SU-DHL-6 (cell line): ENCODE measurements at regions not wholly inside any gene's neighbourhood (a gene's known extent, or its start where the extent isn't known, plus 50 kb on each side); places are given as distances from the start of the nearest gene placed in this dataset.

ENCODE experiments used
- H2AFZ ChIP-seq: fragments of 200-600 bp; sonication (generic); 2 replicates; pipeline ENCODE4 v1.6.1; 2014; ENCODE audit warnings: low read depth, mild to moderate bottlenecking, moderate library complexity, mixed read lengths, antibody characterized with exemption, low read length; ENCODE audit not compliant: severe bottlenecking
- H3F3A ChIP-seq: fragments of 200-600 bp; shearing (Covaris generic); 2 replicates; pipeline ENCODE4 v1.6.0; 2016; ENCODE audit warnings: antibody characterized with exemption, mild to moderate bottlenecking; ENCODE audit not compliant: insufficient read depth
- H3K27ac ChIP-seq: fragments of 200-600 bp; sonication (generic); 2 replicates; pipeline ENCODE4 v1.5.1; 2016; ENCODE audit warnings: low read depth, mild to moderate bottlenecking, low read length, moderate library complexity, mixed read lengths
- H3K27me3 ChIP-seq: fragments of 200-600 bp; sonication (generic), shearing (Covaris generic); 2 replicates; pipeline ENCODE4 v1.6.0; 2014; ENCODE audit warnings: mild to moderate bottlenecking, low read length
- H3K36me3 ChIP-seq: fragments of 200-600 bp; sonication (generic); 2 replicates; pipeline ENCODE4 v1.6.1; 2014; ENCODE audit warnings: mild to moderate bottlenecking, low read length, mixed read lengths
- H3K4me2 ChIP-seq: fragments of 300-600, 200-600 bp; shearing (Covaris generic), sonication (generic); 2 replicates; pipeline ENCODE4 v1.6.0; 2014; ENCODE audit warnings: low read length, low read depth, mild to moderate bottlenecking; ENCODE audit not compliant: poor library complexity, severe bottlenecking
- H3K4me3 ChIP-seq: fragments of 200-600 bp; sonication (generic); 2 replicates; pipeline ENCODE4 v1.5.1; 2014; ENCODE audit warnings: antibody characterized with exemption, low read length, mild to moderate bottlenecking, mixed read lengths; ENCODE audit not compliant: insufficient read depth, poor library complexity, severe bottlenecking
- H3K79me2 ChIP-seq: fragments of 200-600 bp; sonication (generic); 2 replicates; pipeline ENCODE4 v1.6.1; 2014; ENCODE audit warnings: mild to moderate bottlenecking, low read length, moderate library complexity; ENCODE audit not compliant: insufficient read depth
- H3K9ac ChIP-seq: fragments of 200-600 bp; sonication (generic); 2 replicates; pipeline ENCODE4 v1.7.0; 2014; ENCODE audit warnings: mild to moderate bottlenecking, low read length
- H3K9me2 ChIP-seq: fragments of 200-600 bp; sonication (generic); replicated peaks from 2 replicates; pipeline ENCODE4 v1.6.1; 2014; ENCODE audit warnings: low read length; ENCODE audit not compliant: insufficient read depth
- H3K9me3 ChIP-seq: fragments of 200-600 bp; sonication (generic); 2 replicates; pipeline ENCODE4 v1.6.1; 2014; ENCODE audit warnings: low read length, mixed read lengths; ENCODE audit not compliant: insufficient read depth
- H4K20me1 ChIP-seq: fragments of 200-600 bp; sonication (generic); 2 replicates; pipeline ENCODE4 v1.6.1; 2014; ENCODE audit warnings: low read depth, mild to moderate bottlenecking, antibody characterized with exemption, low read length, moderate library complexity, mixed read lengths
- CTCF ChIP-seq: fragments of 200-600 bp; sonication (generic); IDR thresholded peaks from one replicate; pipeline ENCODE4 v1.5.1; 2017; ENCODE audit warnings: antibody characterized with exemption, mild to moderate bottlenecking, low read length, moderate library complexity; ENCODE audit not compliant: insufficient read depth, poor library complexity, severe bottlenecking
- EZH2phosphoT487 ChIP-seq: fragments of 200-600 bp; sonication (generic), shearing (Covaris generic); conservative IDR thresholded peaks from 2 replicates; pipeline ENCODE4 v1.6.1; 2018; ENCODE audit warnings: mild to moderate bottlenecking, antibody characterized with exemption, low read length, moderate library complexity, mixed read lengths

GRCh38 chr11:79963856-79964645, 523.2 kb upstream of the TENM4 start:
- H3K4me2 ChIP-seq = no peak overlapping the region
- H3K27ac ChIP-seq = no peak overlapping the region
- no peaks in the 10 kb centered on the region for H3K9me2 ChIP-seq
- no peak overlapping the region for H3K9ac ChIP-seq
- H3K9me3 ChIP-seq = no peaks in the 10 kb centered on the region
- H3K27me3 ChIP-seq = no peaks in the 10 kb centered on the region
- no peaks in the 10 kb centered on the region for H3K36me3 ChIP-seq
- no peak for TF ChIP-seq CTCF
- no peak for TF ChIP-seq EZH2phosphoT487
- no peak overlapping the region for H3K4me3 ChIP-seq
- H4K20me1 ChIP-seq = no peaks in the 10 kb centered on the region
- H3K79me2 ChIP-seq = no peaks in the 10 kb centered on the region
- no peak overlapping the region for H2AFZ ChIP-seq
- H3F3A ChIP-seq = no peaks in the 10 kb centered on the region

- Histone ChIP-seq H3K27ac (no peak overlapping the region), H3K79me2 (no peaks in the 10 kb centered on the region), H4K20me1 (no peaks in the 10 kb centered on the region), H3K27me3 (no peaks in the 10 kb centered on the region), H3K9me2 (no peaks in the 10 kb centered on the region), H3K9ac (no peak overlapping the region), H3K4me3 (no peak overlapping the region), H3F3A (no peaks in the 10 kb centered on the region), H3K9me3 (no peaks in the 10 kb centered on the region), H3K36me3 (no peaks in the 10 kb centered on the region), H3K4me2 (no peak overlapping the region), H2AFZ (no peak overlapping the region)
- no peak for TF ChIP-seq EZH2phosphoT487
- TF ChIP-seq CTCF = no peak
These were observed 519.6 kb upstream of the TENM4 start for GRCh38 chr11:79960461-79960860.

DNA sequence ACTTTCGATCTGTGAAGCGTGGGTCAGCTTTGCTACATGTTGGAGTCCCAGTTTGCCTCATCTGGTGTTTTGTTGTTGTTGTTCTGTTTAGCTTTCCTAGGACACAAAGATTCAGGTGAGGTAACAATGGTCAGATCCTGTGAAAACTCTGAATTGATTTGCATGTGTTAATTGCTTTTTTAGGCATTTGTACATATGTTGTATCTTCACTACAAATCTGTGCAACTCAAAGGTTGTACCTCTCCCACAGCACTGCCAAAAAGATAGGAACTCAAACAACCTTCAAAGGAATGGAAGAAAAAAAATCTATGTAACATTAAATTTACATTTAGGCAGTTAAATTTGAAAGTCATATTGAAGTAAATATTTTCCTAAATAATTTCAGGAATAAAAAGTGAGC, 518.5 kb upstream of the TENM4 start:
- H2AFZ ChIP-seq = no peak overlapping the region
- no peak overlapping the region for H3K4me3 ChIP-seq
- no peak overlapping the region for H3K4me2 ChIP-seq
- no peaks in the 10 kb centered on the region for H4K20me1 ChIP-seq
- H3K79me2 ChIP-seq = no peaks in the 10 kb centered on the region
- no peaks in the 10 kb centered on the region for H3K36me3 ChIP-seq
- no peaks in the 10 kb centered on the region for H3F3A ChIP-seq
- H3K9me2 ChIP-seq = no peaks in the 10 kb centered on the region
- no peaks in the 10 kb centered on the region for H3K9me3 ChIP-seq
- no peak overlapping the region for H3K9ac ChIP-seq
- H3K27ac ChIP-seq = no peak overlapping the region
- TF ChIP-seq EZH2phosphoT487 = no peak
- TF ChIP-seq CTCF = no peak
- no peaks in the 10 kb centered on the region for H3K27me3 ChIP-seq
